Naive B cell (primary cell): ENCODE measurements at regions not wholly inside any gene's neighbourhood (a gene's known extent, or its start where the extent isn't known, plus 50 kb on each side); places are given as distances from the start of the nearest gene placed in this dataset.
"Not testable (repeated sequence)": the region's sequence is repeated elsewhere in the genome, so short reads cannot be mapped to it uniquely, and the experiment has no call there.

Experiments
- ATAC-seq, 2 donors: fragments of 150-1000 bp; cut with Tn5 transposase; 2 replicates each; pipeline ENCODE4 v1.10.0; 2021; ENCODE audit warnings: low read depth in 2 of 2, mild to moderate bottlenecking in 2 of 2, moderate library complexity in 2 of 2
- DNase-seq: peaks from one replicate; pipeline ENCODE4 v3.0.0; 2022
- H3K27ac Mint-ChIP-seq, 6 donors: one replicate each; pipeline ENCODE4 v1.8.0; 2020 to 2022; ENCODE audit warnings: mild to moderate bottlenecking in 6 of 6, mixed read lengths in 6 of 6, moderate library complexity in 5 of 6, inconsistent platforms in 2 of 6
- H3K27me3 Mint-ChIP-seq, 3 donors: one replicate each; pipeline ENCODE4 v1.8.0; 2021 to 2022; ENCODE audit warnings: mixed read lengths in 3 of 3, mild to moderate bottlenecking in 1 of 3
- H3K36me3 Mint-ChIP-seq, 2 donors: one replicate each; pipeline ENCODE4 v1.8.0; 2020 to 2022; ENCODE audit warnings: mixed read lengths in 2 of 2, inconsistent platforms in 1 of 2, mild to moderate bottlenecking in 1 of 2
- H3K4me1 Mint-ChIP-seq, 3 donors: one replicate each; pipeline ENCODE4 v1.8.0; 2020 to 2022; ENCODE audit warnings: mixed read lengths in 3 of 3, inconsistent platforms in 1 of 3, mild to moderate bottlenecking in 1 of 3, moderate library complexity in 1 of 3
- H3K4me3 Mint-ChIP-seq, 8 donors: one replicate each; pipeline ENCODE4 v1.8.0; 2020 to 2022; ENCODE audit warnings: mild to moderate bottlenecking in 8 of 8, mixed read lengths in 8 of 8, moderate library complexity in 8 of 8, inconsistent platforms in 2 of 8
- H3K9me3 Mint-ChIP-seq, 7 donors: one replicate each; pipeline ENCODE4 v1.8.0; 2020 to 2022; ENCODE audit warnings: mixed read lengths in 7 of 7, mild to moderate bottlenecking in 5 of 7, inconsistent platforms in 2 of 7, moderate library complexity in 1 of 7

DNA sequence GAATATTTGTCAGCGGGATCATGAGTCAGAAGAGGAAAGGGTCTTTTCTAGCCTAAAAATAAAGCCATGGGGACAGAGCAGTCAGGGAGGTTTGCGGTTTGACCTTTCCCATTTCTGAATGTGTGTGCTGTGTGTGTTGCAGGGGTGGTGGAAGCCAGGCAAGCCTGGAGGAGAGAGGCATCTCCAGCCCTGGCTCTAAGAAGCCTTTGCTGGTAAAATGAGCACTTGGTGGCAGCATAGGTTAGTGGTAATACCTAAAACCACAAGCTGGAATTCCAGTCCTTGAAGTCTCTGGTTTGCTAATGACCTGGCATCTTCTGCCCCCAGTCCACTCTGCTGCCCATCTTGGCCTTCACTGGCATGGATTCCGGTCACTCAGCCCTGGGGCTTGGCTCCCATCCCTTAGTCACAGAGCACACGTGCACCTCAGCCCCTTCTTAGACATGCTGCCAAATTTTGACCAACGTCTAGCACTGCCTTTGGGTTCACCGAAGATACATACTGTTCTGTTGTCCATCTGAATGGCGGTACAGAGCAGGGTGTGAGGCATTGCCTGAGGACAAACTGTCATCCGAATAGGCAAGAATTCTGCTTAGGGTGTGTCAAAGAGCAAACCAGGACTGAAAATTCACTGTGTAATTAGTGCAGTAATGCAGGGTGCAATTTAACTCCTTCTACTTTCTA, 52.7 kb downstream of the KCNA5 start:
- Mint-ChIP-seq H3K27ac (no peak overlapping the region), H3K27me3 (peaks cover 34 to 95% (median 76%) of the 10 kb centered on the region in 3 donors), H3K4me1 (no peaks in the 10 kb centered on the region), H3K9me3 (no peaks in the 10 kb centered on the region), H3K4me3 (no peak overlapping the region), H3K36me3 (no peaks in the 10 kb centered on the region)
- DNase-seq (no peak), ATAC-seq (no peak)

DNA sequence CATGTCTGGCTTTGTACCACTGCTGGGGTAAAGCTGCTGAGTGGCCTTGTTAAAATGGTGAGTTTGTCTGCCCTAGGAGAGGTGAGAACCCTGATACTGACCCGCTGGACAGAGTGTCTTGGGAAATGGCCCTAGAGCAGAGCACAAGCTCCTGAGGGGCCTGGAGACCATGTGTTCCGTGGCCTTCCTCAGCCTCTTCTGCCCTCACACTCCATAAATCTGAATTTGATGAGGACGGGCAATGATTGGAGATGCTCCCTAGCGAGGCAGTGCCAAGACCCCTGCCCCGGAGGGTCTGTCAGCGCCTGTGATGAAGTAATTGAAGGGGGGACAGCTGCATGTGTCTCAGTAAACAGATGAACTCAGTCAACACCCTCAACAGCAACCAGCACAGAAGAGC, 54.1 kb downstream of the KCNA5 start:
- no peak overlapping the region for H3K27ac Mint-ChIP-seq

DNA sequence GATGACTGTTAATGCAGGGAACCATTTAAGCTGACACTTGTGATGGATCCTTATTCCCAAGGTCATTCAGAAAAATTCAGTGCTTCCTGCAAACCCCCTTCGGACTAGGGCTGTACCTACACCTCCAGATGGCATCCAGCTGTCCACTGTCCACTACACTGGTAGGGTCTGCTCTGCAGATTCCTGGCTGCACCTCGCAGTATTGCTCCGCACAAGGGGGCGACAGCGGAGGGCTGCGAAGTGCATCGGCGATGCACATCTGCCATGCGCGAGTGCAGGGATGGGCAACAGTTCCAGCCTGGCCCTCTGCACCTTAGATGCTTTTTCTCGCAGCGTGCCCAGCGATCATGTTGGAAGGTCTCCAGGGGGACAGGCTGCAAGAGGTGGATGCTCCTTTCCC, 55.5 kb downstream of the KCNA5 start:
- no peaks in the 10 kb centered on the region for H3K9me3 Mint-ChIP-seq
- H3K36me3 Mint-ChIP-seq, result no peaks in the 10 kb centered on the region
- H3K4me1 Mint-ChIP-seq, result peaks cover 0 to 1% (median 0%) of the 10 kb centered on the region in 3 donors
- no peak overlapping the region for H3K27ac Mint-ChIP-seq
- ATAC-seq (no peak), DNase-seq (no peak)
- no peak overlapping the region for H3K4me3 Mint-ChIP-seq
- H3K27me3 Mint-ChIP-seq, result peaks cover 31 to 77% (median 69%) of the 10 kb centered on the region in 3 donors

More for the DNA sequence above, 54.1 kb downstream of the KCNA5 start:
- no peak overlapping the region for H3K4me3 Mint-ChIP-seq
- ATAC-seq, result no peak
- H3K27me3 Mint-ChIP-seq, result peaks cover 34 to 87% (median 77%) of the 10 kb centered on the region in 3 donors
- DNase-seq, result no peak
- H3K36me3 Mint-ChIP-seq, result no peaks in the 10 kb centered on the region
- no peaks in the 10 kb centered on the region for H3K4me1 Mint-ChIP-seq
- no peaks in the 10 kb centered on the region for H3K9me3 Mint-ChIP-seq

- peaks cover 33 to 77% (median 65%) of the 10 kb centered on the region in 3 donors for H3K27me3 Mint-ChIP-seq
- ATAC-seq, result no peak
- H3K9me3 Mint-ChIP-seq, result no peaks in the 10 kb centered on the region
- no peak for DNase-seq
- no peak overlapping the region for H3K27ac Mint-ChIP-seq
- no peaks in the 10 kb centered on the region for H3K36me3 Mint-ChIP-seq
- peaks cover 0 to 4% (median 0%) of the 10 kb centered on the region in 3 donors for H3K4me1 Mint-ChIP-seq
- H3K4me3 Mint-ChIP-seq, result no peak overlapping the region
Measured at GRCh38 chr12:5099591-5099990, 55.9 kb downstream of the KCNA5 start.

DNA sequence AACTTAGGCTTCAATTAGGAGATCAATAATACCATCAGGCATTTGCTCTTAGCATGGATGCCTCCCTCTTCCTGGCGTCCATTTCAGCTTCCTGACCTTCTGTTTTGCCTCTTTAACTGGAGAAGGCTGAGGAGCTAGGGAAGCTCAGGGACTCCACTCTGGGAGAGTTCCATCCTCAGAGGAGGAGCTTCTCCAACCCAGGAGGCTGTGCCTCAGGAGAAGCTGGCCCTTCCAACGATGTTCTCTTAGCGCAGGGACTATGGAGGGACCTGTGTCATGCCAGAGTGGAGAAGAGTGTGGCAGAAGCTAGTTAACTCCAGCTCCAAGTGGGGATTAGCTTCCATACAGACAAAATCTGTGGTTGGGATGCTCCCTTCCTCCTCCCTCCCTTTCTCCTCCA, 58.0 kb downstream of the KCNA5 start:
- peaks cover 0 to 4% (median 0%) of the 10 kb centered on the region in 3 donors for H3K4me1 Mint-ChIP-seq
- H3K27ac Mint-ChIP-seq, result no peak overlapping the region
- ATAC-seq (no peak), DNase-seq (no peak)
- peaks cover 23 to 68% (median 59%) of the 10 kb centered on the region in 3 donors for H3K27me3 Mint-ChIP-seq
- H3K9me3 Mint-ChIP-seq, result peaks cover 0 to 6% (median 3%) of the 10 kb centered on the region in 7 donors
- H3K36me3 Mint-ChIP-seq, result no peaks in the 10 kb centered on the region
- H3K4me3 Mint-ChIP-seq, result no peak overlapping the region

GRCh38 chr12:5102261-5102789, 58.6 kb downstream of the KCNA5 start:
- ATAC-seq (no peak), DNase-seq (no peak)
- H3K9me3 Mint-ChIP-seq, result peaks cover 0 to 6% (median 4%) of the 10 kb centered on the region in 7 donors
- peaks cover 17 to 63% (median 57%) of the 10 kb centered on the region in 3 donors for H3K27me3 Mint-ChIP-seq
- H3K4me3 Mint-ChIP-seq, result no peak overlapping the region
- no peak overlapping the region for H3K27ac Mint-ChIP-seq
- H3K36me3 Mint-ChIP-seq, result no peaks in the 10 kb centered on the region
- H3K4me1 Mint-ChIP-seq, result peaks cover 0 to 4% (median 0%) of the 10 kb centered on the region in 3 donors

- no peak for ATAC-seq
Measured at GRCh38 chr12:5102806-5103205, 59.1 kb downstream of the KCNA5 start.

DNA sequence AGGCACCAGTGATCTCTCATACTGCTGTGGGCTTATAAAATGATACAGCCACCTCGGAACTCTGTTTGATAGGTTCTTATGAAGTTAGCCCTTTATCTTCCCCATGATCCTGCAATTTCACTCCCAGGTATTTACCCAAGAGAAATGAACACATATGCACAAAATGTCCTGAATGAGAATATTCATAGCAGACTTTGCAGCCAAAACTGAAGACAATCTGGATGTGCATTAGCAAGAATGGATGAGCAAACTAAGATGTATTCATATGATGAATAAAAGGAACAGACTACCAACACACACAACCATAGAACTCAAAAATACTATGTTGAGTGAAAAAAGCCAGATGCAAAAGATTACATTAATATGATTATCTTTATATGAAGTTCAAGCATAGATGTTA, 66.7 kb downstream of the KCNA5 start:
- H3K4me3 Mint-ChIP-seq, result no peak overlapping the region
- ATAC-seq (no peak), DNase-seq (no peak)
- H3K36me3 Mint-ChIP-seq, result no peaks in the 10 kb centered on the region
- H3K4me1 Mint-ChIP-seq, result no peaks in the 10 kb centered on the region
- peaks cover 30 to 74% (median 56%) of the 10 kb centered on the region in 3 donors for H3K27me3 Mint-ChIP-seq
- H3K27ac Mint-ChIP-seq, result no peak overlapping the region
- H3K9me3 Mint-ChIP-seq, result peaks cover 0 to 6% (median 4%) of the 10 kb centered on the region in 7 donors

More at GRCh38 chr12:5102806-5103205, 59.1 kb downstream of the KCNA5 start:
- Mint-ChIP-seq H3K4me1 (peaks cover 0 to 4% (median 0%) of the 10 kb centered on the region in 3 donors), H3K27me3 (peaks cover 12 to 59% (median 52%) of the 10 kb centered on the region in 3 donors), H3K4me3 (no peak overlapping the region), H3K27ac (no peak overlapping the region), H3K36me3 (no peaks in the 10 kb centered on the region), H3K9me3 (peaks cover 0 to 6% (median 4%) of the 10 kb centered on the region in 7 donors)
- no peak for DNase-seq

- peaks cover 26 to 47% (median 29%) of the 10 kb centered on the region in 3 donors for H3K27me3 Mint-ChIP-seq
- ATAC-seq (no peak), DNase-seq (no peak)
- H3K9me3 Mint-ChIP-seq, result no peaks in the 10 kb centered on the region
- no peaks in the 10 kb centered on the region for H3K4me1 Mint-ChIP-seq
- H3K4me3 Mint-ChIP-seq, result no peak overlapping the region
- H3K27ac Mint-ChIP-seq, result no peak overlapping the region
- H3K36me3 Mint-ChIP-seq, result no peaks in the 10 kb centered on the region
Measured at GRCh38 chr12:5114436-5114835, 70.8 kb downstream of the KCNA5 start.

GRCh38 chr12:5121784-5122183, 78.1 kb downstream of the KCNA5 start:
- ATAC-seq, H3K36me3 Mint-ChIP-seq, H3K27ac Mint-ChIP-seq, H3K4me1 Mint-ChIP-seq, H3K4me3 Mint-ChIP-seq, H3K9me3 Mint-ChIP-seq, DNase-seq: not testable (repeated sequence)
- peaks cover 5 to 23% (median 6%) of the 10 kb centered on the region in 3 donors for H3K27me3 Mint-ChIP-seq

- H3K4me1 Mint-ChIP-seq, H3K9me3 Mint-ChIP-seq, H3K4me3 Mint-ChIP-seq, H3K27ac Mint-ChIP-seq, H3K36me3 Mint-ChIP-seq, DNase-seq, ATAC-seq: not testable (repeated sequence)
- peaks cover 5 to 26% (median 9%) of the 10 kb centered on the region in 3 donors for H3K27me3 Mint-ChIP-seq
Measured at GRCh38 chr12:5122256-5122831, 78.7 kb downstream of the KCNA5 start.

GRCh38 chr12:5123921-5124320, 80.2 kb downstream of the KCNA5 start:
- no peak for DNase-seq
- Mint-ChIP-seq H3K9me3 (peaks cover 0 to 2% (median 0%) of the 10 kb centered on the region in 7 donors), H3K4me1 (no peaks in the 10 kb centered on the region), H3K4me3 (no peak overlapping the region), H3K36me3 (no peaks in the 10 kb centered on the region), H3K27me3 (peaks cover 20 to 41% (median 22%) of the 10 kb centered on the region in 3 donors), H3K27ac (no peak overlapping the region)
- no peak for ATAC-seq

DNA sequence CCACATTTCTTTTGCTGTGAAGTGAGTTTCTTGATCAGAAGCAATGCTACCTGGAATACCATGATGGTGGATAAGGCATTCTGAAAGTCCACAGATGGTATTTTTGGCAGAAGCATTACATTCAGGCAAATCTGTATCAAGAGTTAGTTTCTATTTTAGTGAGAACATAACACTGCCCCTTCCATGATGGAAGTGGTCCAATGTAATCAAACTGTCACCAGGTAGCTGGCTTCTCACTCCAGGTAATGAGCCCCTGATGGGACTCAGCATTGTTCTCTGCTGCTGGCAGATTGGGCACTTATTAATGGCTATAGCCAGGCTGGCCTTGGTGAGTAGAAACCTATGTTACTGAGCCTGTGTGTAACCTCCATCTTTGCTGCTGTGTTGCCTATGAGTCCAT, 80.7 kb downstream of the KCNA5 start:
- Mint-ChIP-seq H3K36me3 (no peaks in the 10 kb centered on the region), H3K4me3 (no peak overlapping the region), H3K27ac (no peak overlapping the region), H3K9me3 (peaks cover 0 to 2% (median 0%) of the 10 kb centered on the region in 7 donors), H3K27me3 (peaks cover 24 to 45% (median 27%) of the 10 kb centered on the region in 3 donors), H3K4me1 (no peaks in the 10 kb centered on the region)
- DNase-seq, result no peak
- no peak for ATAC-seq
